HepG2 (cell line): ENCODE measurements at regions not wholly inside any gene's neighbourhood (a gene's known extent, or its start where the extent isn't known, plus 50 kb on each side); places are given as distances from the start of the nearest gene placed in this dataset.

Source experiments
- ARNT ChIP-seq: fragments of 450-650 bp; IDR thresholded peaks from 2 replicates; pipeline ENCODE4 v1.6.1; 2017
- FIP1L1 ChIP-seq: fragments of 200-400 bp; formaldehyde crosslinking; IDR thresholded peaks from 2 replicates; pipeline ENCODE4 v1.6.1; 2018; ENCODE audit warnings: low read depth, mild to moderate bottlenecking, low read length, moderate library complexity, borderline replicate concordance; ENCODE audit not compliant: insufficient read depth
- KAT2B ChIP-seq: fragments of 150-350 bp; IDR thresholded peaks from 2 replicates; pipeline ENCODE4 v1.6.1; 2014; ENCODE audit warnings: low read depth, low read length, borderline replicate concordance
- POLR2A ChIP-seq, 2 experiments: IDR thresholded peaks; 2 replicates each; pipeline ENCODE4 v1.6.1; 2011; ENCODE audit warnings: low read depth in 2 of 2, low read length in 2 of 2, mild to moderate bottlenecking in 1 of 2, moderate library complexity in 1 of 2; ENCODE audit not compliant: insufficient read depth in 1 of 2
- RNF219 ChIP-seq: sonication (generic); formaldehyde crosslinking; IDR thresholded peaks from 2 replicates; pipeline ENCODE4 v1.5.0; 2020; ENCODE audit warnings: mild to moderate bottlenecking, missing genetic modification reagents
- TBL1XR1 ChIP-seq: fragments of 150-350 bp; IDR thresholded peaks from 2 replicates; pipeline ENCODE4 v1.6.1; 2014; ENCODE audit warnings: borderline replicate concordance, low read length; ENCODE audit not compliant: partially characterized antibody
- ZNF775 ChIP-seq: sonication (generic); formaldehyde crosslinking; IDR thresholded peaks from 2 replicates; pipeline ENCODE4 v1.4.0; 2020; ENCODE audit warnings: missing genetic modification reagents, mild to moderate bottlenecking, moderate library complexity, borderline replicate concordance
- TF ChIP-seq, protein P1 (sequence below): sonication (generic); formaldehyde crosslinking; IDR thresholded peaks from 2 replicates; pipeline ENCODE4 v1.4.0; 2020; ENCODE audit warnings: mild to moderate bottlenecking, missing genetic modification reagents

DNA sequence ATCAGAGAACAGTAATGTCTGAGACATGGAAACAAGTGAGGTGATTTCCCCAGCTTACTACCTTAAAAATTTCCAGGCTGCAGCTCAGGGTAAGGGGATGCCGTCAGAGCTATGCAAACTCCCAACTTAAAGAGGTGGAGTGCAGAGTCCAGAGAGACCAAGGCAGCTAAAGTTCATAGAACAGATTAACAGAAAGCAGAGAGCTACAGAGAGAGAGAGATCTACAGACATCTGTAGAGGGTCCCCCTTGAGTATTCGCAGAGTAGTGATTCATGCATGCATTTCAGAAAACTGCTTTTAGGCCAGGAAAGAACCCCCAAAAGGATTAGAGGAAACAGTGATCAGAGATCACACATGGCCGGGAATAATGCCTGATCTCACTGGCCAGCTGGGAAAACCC is 306.2 kb upstream of the PUM3 start:
- TF ChIP-seq TBL1XR1 = no peak
- TF ChIP-seq, protein P1, sequence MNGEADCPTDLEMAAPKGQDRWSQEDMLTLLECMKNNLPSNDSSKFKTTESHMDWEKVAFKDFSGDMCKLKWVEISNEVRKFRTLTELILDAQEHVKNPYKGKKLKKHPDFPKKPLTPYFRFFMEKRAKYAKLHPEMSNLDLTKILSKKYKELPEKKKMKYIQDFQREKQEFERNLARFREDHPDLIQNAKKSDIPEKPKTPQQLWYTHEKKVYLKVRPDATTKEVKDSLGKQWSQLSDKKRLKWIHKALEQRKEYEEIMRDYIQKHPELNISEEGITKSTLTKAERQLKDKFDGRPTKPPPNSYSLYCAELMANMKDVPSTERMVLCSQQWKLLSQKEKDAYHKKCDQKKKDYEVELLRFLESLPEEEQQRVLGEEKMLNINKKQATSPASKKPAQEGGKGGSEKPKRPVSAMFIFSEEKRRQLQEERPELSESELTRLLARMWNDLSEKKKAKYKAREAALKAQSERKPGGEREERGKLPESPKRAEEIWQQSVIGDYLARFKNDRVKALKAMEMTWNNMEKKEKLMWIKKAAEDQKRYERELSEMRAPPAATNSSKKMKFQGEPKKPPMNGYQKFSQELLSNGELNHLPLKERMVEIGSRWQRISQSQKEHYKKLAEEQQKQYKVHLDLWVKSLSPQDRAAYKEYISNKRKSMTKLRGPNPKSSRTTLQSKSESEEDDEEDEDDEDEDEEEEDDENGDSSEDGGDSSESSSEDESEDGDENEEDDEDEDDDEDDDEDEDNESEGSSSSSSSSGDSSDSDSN (CRISPR knock-in tag) = no peak
- no peak for TF ChIP-seq KAT2B
- TF ChIP-seq ZNF775 = no peak
- no peak for TF ChIP-seq FIP1L1
- no peak for TF ChIP-seq ARNT
- no peak for TF ChIP-seq RNF219 (CRISPR knock-in tag)
- TF ChIP-seq POLR2A (IDR thresholded peaks at IDR 0.05; ENCODE audit: insufficient read depth in 1 of 2, low read depth in 2 of 2, low read length in 2 of 2) = no peak
